Esophagus squamous epithelium (tissue), 5 donors: ENCODE measurements at regions not wholly inside any gene's neighbourhood (a gene's known extent, or its start where the extent isn't known, plus 50 kb on each side); places are given as distances from the start of the nearest gene placed in this dataset.

Experiments
- DNase-seq: peaks from one replicate; lab custom pipeline; 2025; lab: John Stamatoyannopoulos, UW
- H3K27ac ChIP-seq, 4 donors: fragments of 200-600 bp; sonication (generic); one replicate each; pipeline ENCODE4 v1.5.1; 2016 to 2019; ENCODE audit warnings: mild to moderate bottlenecking in 1 of 4
- H3K27me3 ChIP-seq, 4 donors: fragments of 200-600 bp; sonication (generic); 1 replicate in 3 of 4; 2 replicates in 1 of 4; pipeline versions ENCODE4 v1.5.1 to v1.6.0; 2017 to 2021; ENCODE audit warnings: antibody characterized with exemption in 1 of 4
- H3K36me3 ChIP-seq, 3 donors: fragments of 200-600 bp; sonication (generic); one replicate each; pipeline ENCODE4 v1.5.1; 2016 to 2019
- H3K4me1 ChIP-seq, 3 donors: fragments of 200-600 bp; sonication (generic); one replicate each; pipeline ENCODE4 v1.5.1; 2017 to 2019
- H3K4me3 ChIP-seq, 4 donors: fragments of 200-600 bp; sonication (generic); 1 replicate in 3 of 4; 2 replicates in 1 of 4; pipeline ENCODE4 v1.5.1; 2016 to 2019; ENCODE audit warnings: mild to moderate bottlenecking in 2 of 4, moderate library complexity in 1 of 4
- H3K9me3 ChIP-seq, 3 donors: fragments of 200-600 bp; sonication (generic); one replicate each; pipeline ENCODE4 v1.5.1; 2016 to 2019
- POLR2A ChIP-seq, 4 donors: fragments of 450-650 bp; IDR thresholded peaks; one replicate each; pipeline ENCODE4 v1.6.1; 2017; ENCODE audit warnings: antibody characterized with exemption in 4 of 4, mild to moderate bottlenecking in 4 of 4, moderate library complexity in 3 of 4
- WGBS, 2 donors: methylation state at CpG; one replicate each; pipeline ENCODE4 v1.1.5; 2018; 5-methylcytosine and 5-hydroxymethylcytosine counted together
- intact Hi-C: fragments of 100-400 bp; cut with DNase I; formaldehyde crosslinking; loops from one replicate; pipeline ENCODE4 v1.15.0; 2022
- TF ChIP-seq, protein P1 (sequence below), 6 experiments: fragments of 450-650 bp in 4 of 6; fragments of 200-600 bp in 2 of 6; sonication (generic) in 2 of 6; IDR thresholded peaks; one replicate each; pipeline ENCODE4 v1.5.1; 2016 to 2019; ENCODE audit warnings: antibody characterized with exemption in 6 of 6, mild to moderate bottlenecking in 4 of 6, moderate library complexity in 4 of 6
- donor health status: DM: yes; HTN: yes; CAD: no.

DNA sequence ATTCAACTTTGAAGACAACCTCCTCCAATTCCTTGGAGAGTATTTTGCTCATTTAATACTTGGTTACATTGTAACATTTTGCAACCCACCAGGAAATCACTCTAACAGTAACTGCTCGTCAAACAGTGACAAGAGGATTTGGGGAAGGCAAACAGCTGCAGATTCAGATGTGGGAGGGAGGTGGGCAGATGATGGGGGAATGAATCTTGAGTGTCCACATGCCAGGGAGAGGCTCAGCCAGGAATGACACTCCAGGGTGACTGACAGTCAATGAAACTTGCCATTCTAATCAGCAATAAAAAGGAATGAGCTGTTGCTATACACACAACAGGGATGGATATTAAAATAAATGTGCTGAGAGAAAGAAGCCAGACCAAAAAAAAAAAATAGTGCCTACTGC is 97.7 kb upstream of the ANKRD55 start:
- intact Hi-C loops, result no loop called here
- H3K9me3 ChIP-seq, result peaks cover 0 to 3% (median 0%) of the 10 kb centered on the region in 3 donors
- 50 to 65% methylated on average over 1 of the region's 1 CpG for WGBS, 2 donors
- no peak overlapping the region for H3K27ac ChIP-seq
- DNase-seq, result no peak
- TF ChIP-seq POLR2A (IDR thresholded peaks at IDR 0.05), result no peak
- TF ChIP-seq, protein P1, sequence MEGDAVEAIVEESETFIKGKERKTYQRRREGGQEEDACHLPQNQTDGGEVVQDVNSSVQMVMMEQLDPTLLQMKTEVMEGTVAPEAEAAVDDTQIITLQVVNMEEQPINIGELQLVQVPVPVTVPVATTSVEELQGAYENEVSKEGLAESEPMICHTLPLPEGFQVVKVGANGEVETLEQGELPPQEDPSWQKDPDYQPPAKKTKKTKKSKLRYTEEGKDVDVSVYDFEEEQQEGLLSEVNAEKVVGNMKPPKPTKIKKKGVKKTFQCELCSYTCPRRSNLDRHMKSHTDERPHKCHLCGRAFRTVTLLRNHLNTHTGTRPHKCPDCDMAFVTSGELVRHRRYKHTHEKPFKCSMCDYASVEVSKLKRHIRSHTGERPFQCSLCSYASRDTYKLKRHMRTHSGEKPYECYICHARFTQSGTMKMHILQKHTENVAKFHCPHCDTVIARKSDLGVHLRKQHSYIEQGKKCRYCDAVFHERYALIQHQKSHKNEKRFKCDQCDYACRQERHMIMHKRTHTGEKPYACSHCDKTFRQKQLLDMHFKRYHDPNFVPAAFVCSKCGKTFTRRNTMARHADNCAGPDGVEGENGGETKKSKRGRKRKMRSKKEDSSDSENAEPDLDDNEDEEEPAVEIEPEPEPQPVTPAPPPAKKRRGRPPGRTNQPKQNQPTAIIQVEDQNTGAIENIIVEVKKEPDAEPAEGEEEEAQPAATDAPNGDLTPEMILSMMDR (IDR thresholded peaks at IDR 0.05), result no peak
- no peak overlapping the region for H3K4me3 ChIP-seq
- no peaks in the 10 kb centered on the region for H3K27me3 ChIP-seq
- peaks cover 9 to 18% (median 9%) of the 10 kb centered on the region in 3 donors for H3K4me1 ChIP-seq
- no peaks in the 10 kb centered on the region for H3K36me3 ChIP-seq

DNA sequence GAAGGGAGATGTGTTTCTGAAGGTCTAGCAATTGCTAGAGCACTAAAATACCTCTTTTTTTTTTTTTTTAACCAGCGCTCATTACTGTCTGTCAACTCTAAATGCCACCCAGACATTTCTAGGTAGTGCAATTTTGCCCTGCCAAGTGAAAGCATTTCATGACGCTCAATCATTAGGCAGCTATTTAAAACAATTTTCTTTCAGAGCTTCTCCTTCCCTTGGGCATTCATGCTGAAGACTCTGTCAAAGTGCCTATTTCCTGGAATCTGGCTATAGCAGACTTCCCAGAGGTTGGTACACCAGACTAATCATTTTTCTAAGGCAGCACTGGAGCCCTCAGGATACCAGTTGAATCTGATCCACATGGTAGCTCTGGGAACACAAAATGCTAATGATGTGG is 97.0 kb upstream of the ANKRD55 start:
- Histone ChIP-seq H3K27ac (no peak overlapping the region), H3K4me3 (no peak overlapping the region), H3K9me3 (peaks cover 0 to 2% (median 0%) of the 10 kb centered on the region in 3 donors), H3K27me3 (no peaks in the 10 kb centered on the region), H3K36me3 (no peaks in the 10 kb centered on the region), H3K4me1 (peaks cover 9 to 18% (median 9%) of the 10 kb centered on the region in 3 donors)
- TF ChIP-seq, protein P1 (IDR thresholded peaks at IDR 0.05), result no peak
- no peak for TF ChIP-seq POLR2A (IDR thresholded peaks at IDR 0.05)
- intact Hi-C loops, result no loop called here
- DNase-seq, result no peak
- WGBS, 2 donors, result 33 to 38% methylated on average over 2 of the region's 2 CpGs

DNA sequence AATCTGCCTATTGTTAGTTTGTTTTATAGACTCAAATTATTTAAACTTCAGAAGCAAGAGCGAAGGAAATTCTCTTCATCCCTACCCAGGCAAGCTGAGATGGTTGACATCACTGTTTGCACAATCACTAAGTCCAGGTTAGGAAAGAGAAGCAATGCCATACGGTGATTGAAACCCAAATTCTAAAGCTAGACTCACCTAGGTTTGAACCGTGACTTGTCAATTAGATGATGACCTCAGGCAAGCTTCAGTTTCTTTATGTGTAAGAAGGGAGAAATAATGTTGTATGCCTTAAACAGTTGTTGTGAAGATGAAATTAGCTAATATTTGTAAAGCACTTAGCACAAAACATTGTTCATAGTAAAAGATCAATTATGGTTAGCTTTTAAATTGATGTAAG is 96.5 kb upstream of the ANKRD55 start:
- no peak for TF ChIP-seq POLR2A (IDR thresholded peaks at IDR 0.05)
- TF ChIP-seq, protein P1 (IDR thresholded peaks at IDR 0.05), result no peak
- H3K27me3 ChIP-seq, result no peaks in the 10 kb centered on the region
- no peaks in the 10 kb centered on the region for H3K9me3 ChIP-seq
- H3K27ac ChIP-seq, result no peak overlapping the region
- 44 to 56% methylated on average over 3 of the region's 3 CpGs for WGBS, 2 donors
- H3K4me1 ChIP-seq, result peaks cover 9 to 18% (median 9%) of the 10 kb centered on the region in 3 donors
- DNase-seq, result no peak
- no peak overlapping the region for H3K4me3 ChIP-seq
- intact Hi-C loops, result no loop called here
- no peaks in the 10 kb centered on the region for H3K36me3 ChIP-seq

GRCh38 chr5:56328753-56329560 is 95.8 kb upstream of the ANKRD55 start:
- Histone ChIP-seq H3K9me3 (no peaks in the 10 kb centered on the region), H3K36me3 (no peaks in the 10 kb centered on the region), H3K4me1 (peaks cover 9 to 18% (median 9%) of the 10 kb centered on the region in 3 donors), H3K4me3 (no peak overlapping the region), H3K27me3 (no peaks in the 10 kb centered on the region), H3K27ac (peak overlapping the region in 1 of 4 donors; percentile 47)
- intact Hi-C loops, result no loop called here
- WGBS, 2 donors, result 22 to 28% methylated on average over 3 of the region's 3 CpGs
- TF ChIP-seq POLR2A (IDR thresholded peaks at IDR 0.05), result no peak
- TF ChIP-seq, protein P1 (IDR thresholded peaks at IDR 0.05), result no peak
- DNase-seq, result no peak

DNA sequence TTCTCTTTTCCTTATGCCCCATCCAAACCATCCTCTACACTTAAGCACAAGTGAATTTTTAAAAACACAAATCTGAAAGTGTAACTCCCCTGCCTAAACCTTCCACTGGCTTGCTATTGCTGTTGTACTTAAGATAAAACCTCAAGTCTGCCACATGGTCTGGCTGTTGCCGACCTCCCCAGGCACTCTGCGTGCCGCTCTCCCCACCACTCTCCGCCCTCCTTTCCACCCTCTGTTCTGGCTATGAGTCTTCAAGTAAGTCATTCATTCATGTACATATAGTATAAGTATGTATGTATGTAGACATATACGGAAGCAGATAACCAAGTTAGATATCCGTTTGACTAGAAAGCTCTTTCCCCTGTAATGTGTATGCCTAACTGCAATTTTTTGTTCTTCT is 94.7 kb upstream of the ANKRD55 start:
- WGBS, 2 donors, result 68 to 74% methylated on average over 6 of the region's 6 CpGs
- DNase-seq, result no peak

More for the DNA sequence above, 94.7 kb upstream of the ANKRD55 start:
- intact Hi-C loops, result no loop called here
- H3K4me3 ChIP-seq, result no peak overlapping the region
- no peaks in the 10 kb centered on the region for H3K27me3 ChIP-seq
- no peak overlapping the region for H3K27ac ChIP-seq
- peaks cover 9 to 18% (median 9%) of the 10 kb centered on the region in 3 donors for H3K4me1 ChIP-seq
- H3K9me3 ChIP-seq, result no peaks in the 10 kb centered on the region
- H3K36me3 ChIP-seq, result no peaks in the 10 kb centered on the region
- TF ChIP-seq, protein P1 (IDR thresholded peaks at IDR 0.05), result no peak
- no peak for TF ChIP-seq POLR2A (IDR thresholded peaks at IDR 0.05)
